NCI-H146 (cell line): ENCODE measurements at regions not wholly inside any gene's neighbourhood (a gene's known extent, or its start where the extent isn't known, plus 50 kb on each side); places are given as distances from the start of the nearest gene placed in this dataset.

ENCODE experiments used
- DNase-seq: peaks from one replicate; lab custom pipeline; 2025; lab: John Stamatoyannopoulos, UW

- no peak for DNase-seq
These were observed 154.7 kb upstream of the ARGLU1 start for GRCh38 chr13:106722620-106723019.

GRCh38 chr13:106721599-106721998, 153.7 kb upstream of the ARGLU1 start:
- DNase-seq, result no peak

DNA sequence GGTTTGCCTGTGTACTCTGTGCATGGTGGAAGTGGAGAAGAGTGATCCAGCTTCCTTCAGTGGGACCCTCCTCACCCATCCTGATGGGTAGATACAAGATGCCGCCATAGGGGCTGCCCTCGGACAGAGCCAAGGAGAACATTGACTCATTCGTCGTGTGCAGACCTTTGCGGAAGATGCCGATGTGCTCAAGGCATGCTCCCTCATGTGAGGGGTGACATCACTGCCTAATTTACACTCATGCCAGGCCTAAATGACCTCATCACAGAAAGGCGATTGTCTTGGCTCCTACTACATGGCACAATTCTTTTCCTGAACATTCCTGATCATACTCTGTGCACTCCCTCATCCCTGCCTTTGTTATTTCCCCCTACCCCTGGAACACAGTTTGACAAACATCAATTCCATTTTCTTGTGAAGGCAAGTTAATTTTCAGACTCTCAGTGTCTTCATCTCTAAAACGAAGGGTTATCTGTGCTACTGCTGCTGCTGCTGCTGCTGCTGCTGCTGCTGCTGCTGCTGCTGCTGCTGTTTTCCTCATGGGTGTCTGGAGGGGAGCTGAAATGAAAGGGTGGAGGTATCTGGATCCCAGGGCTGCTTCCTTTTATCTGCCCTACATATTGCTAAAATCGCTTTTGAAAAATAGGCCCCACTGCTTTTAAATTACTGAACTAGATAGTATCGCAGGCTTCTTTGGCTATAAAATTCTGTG, 146.5 kb upstream of the ARGLU1 start:
- no peak for DNase-seq

- no peak for DNase-seq
These were observed 144.4 kb upstream of the ARGLU1 start for GRCh38 chr13:106712381-106712780.

GRCh38 chr13:106710266-106710665, 142.3 kb upstream of the ARGLU1 start:
- DNase-seq, result no peak

DNA sequence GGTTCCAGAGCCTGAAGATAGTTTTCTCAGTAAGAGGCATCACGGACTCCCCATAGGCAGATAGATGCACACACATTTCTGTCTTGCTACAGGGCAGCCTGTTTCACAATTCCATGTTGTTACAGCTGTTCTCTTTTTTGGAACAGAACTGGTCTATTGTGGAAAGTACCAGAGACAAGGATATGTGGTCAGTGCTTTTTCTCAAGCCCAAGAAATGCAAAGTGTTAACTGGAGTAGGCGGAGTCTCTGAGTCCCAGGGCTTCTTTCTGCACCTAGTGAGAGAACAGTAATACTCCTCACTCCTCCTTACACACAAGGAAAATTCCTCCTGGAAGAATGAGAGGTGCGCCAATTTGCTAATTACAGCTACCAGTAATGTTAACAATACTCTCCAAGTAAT, 141.6 kb upstream of the ARGLU1 start:
- DNase-seq, result no peak

GRCh38 chr13:106702505-106702904, 134.6 kb upstream of the ARGLU1 start:
- DNase-seq, result no peak

GRCh38 chr13:106701771-106702341, 133.9 kb upstream of the ARGLU1 start:
- DNase-seq, result no peak

- DNase-seq, result no peak
These were observed 132.5 kb upstream of the ARGLU1 start for GRCh38 chr13:106700439-106700838.

DNA sequence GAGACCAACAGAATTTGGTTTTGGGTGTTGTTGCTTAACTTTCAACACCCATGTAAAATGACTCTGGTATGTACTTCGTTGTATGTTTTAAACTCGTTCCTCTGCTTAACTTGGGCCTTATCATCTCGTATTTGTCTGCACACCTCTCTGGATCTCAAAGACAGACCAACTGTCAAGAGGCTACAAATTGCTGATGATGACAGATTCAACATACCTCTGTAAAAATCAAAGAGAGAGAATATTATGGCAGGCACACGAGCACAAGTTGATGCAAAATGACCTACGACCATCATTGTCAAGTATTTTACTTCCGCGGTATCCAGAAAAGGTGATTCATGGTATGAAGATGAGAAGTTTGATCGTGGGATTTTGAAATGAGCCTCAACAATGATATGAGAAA, 132.1 kb upstream of the ARGLU1 start:
- DNase-seq, result no peak

DNA sequence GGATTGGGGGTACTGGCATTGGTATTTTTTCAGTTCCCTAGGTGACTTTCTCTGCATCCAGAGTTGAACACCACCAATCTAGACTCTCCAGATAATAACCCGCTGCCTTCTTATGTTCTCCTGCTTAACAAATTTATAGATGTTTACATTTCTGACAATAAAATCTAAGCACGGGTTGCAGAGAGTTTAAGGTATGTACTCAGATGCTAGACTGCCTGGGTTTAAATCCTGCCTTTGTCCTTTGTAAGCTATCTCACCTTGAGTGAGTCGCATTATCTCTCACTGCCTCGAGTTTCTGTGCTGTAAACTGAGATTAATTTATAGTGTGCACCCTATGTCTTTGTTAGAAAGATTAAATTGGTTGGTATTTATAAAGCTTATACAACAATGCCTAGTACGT, 131.4 kb upstream of the ARGLU1 start:
- DNase-seq, result no peak

- DNase-seq, result no peak
These were observed 128.8 kb upstream of the ARGLU1 start for GRCh38 chr13:106696719-106697118.

DNA sequence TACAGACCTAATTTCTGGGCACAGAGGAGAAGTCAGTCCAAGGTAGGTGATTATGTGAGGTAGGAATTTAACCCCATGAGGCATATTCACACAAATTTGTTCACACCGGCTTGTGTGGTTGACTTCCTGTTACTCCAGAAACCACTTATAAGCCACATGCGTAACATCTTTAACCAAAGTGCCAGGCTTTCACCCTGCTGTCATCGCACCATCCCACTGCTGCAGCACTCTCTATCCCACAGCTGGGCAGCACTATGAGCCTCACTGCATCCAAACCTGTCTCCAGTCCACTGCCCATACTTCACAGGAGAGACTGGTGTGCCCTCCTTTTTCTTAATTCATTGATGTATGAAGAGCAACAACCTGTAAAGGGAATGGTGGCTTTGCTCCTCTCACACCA, 128.2 kb upstream of the ARGLU1 start:
- no peak for DNase-seq

DNA sequence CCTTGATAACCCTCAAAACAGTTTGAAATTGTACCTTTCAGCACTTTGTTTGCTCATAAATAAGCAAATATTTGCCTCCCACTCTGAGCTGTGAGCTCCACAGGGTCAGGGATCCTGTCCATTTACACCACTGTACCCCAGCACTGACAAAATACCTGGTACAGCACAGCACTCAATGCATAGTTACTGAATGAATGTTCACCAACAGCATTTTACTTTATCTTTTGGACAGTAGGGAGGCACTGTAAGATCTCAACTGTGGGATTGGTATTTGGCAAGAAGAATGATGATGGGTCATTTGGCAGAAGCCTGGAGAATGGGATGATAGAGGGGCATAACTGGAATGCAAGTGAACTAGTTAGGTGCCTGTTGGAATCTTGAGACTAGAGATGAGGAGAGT, 127.2 kb upstream of the ARGLU1 start:
- no peak for DNase-seq

DNA sequence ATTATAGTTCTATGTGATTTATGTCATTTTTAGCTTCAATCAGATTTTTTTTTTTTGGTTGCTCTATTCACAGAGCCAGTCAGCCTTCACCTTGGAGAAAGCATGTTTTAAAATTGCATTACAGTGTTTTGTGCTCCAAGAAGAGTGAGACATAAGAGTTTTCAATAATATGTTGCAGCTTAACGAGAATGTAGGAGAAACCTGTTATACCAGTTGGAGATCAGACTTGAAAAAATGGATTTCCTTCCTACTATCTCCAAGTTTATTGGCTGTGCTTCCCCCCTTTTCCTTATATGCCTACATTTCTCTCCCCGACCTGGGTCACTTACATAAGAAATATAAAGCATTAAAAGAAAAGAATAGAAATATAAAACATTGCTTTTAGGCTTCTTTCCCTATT, 123.9 kb upstream of the ARGLU1 start:
- no peak for DNase-seq

DNA sequence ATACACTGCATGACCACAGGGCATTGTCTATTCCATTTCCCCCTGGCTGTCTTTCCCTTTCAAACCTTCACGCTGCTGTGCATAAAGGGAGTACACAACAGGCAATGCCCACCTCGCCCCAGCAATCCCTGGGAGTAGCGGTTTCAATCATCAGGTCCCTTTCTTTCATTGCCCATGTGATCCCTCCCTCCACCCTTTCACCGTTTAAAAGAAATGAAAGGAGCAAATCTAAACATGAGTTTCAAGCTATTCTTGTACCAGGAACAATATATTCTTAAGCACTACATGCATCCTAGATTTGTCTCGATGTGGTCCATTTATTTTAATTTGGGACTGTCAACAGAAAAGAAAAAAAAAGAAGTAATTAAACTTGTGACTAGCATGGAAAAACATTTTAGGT, 123.4 kb upstream of the ARGLU1 start:
- DNase-seq, result no peak

DNA sequence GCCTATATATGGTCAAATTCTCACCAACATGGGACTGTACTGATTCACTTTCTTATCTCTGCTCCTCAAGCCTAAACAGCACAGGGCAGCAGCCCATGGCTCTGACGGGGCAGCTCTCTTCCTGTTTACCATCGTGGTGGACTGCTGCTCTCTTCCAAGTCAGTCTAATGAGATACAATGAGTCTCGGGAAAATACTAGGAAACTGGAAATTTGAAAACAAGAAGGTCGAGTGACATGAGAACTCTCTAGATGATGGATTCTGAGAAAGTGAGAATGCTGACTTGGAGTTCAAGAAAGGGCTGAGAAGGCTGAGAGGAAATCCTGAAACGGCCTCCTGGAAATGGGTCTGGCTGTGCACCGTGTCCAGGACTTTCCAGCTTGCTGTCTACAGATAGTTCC, 122.8 kb upstream of the ARGLU1 start:
- DNase-seq, result no peak

GRCh38 chr13:106689906-106690305, 122.0 kb upstream of the ARGLU1 start:
- no peak for DNase-seq

GRCh38 chr13:106688940-106689339, 121.0 kb upstream of the ARGLU1 start:
- no peak for DNase-seq

DNA sequence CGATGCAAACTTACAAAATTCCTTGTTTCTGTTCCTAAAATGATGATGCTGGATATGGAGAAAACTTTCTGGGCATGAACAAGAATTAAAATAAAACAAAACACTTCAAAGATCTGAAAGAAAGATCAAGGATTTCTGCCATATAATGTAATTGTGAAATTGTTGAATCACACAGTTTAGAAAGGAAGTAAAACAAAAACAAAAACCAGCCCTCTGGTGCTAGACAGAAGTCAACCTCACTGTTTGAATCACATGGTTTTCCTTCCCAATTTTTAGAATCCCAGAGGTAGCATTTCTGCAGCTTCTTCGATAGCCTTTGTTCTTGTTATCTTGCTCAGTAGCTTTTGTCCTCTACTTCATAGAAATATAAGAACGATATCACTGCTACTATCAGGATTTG, 118.2 kb upstream of the ARGLU1 start:
- no peak for DNase-seq

DNA sequence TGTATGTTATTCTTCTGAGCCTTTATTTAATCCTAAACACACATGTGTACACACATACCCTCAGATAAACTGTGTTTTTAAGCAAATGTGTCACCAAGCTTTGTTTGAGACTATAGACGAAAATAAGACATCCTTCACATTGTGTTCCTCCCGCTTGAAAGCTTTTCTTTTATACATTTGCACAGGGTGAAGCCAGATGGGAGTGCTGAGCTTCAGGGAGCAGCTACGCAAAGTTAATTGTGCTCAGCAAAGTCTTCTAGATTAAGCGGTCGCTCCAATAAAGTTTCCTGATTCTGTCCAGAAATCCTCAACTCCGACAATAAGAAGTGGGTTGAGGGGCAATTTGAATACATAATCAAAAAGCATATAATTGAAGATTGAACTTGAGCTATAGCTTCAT, 117.2 kb upstream of the ARGLU1 start:
- no peak for DNase-seq

DNA sequence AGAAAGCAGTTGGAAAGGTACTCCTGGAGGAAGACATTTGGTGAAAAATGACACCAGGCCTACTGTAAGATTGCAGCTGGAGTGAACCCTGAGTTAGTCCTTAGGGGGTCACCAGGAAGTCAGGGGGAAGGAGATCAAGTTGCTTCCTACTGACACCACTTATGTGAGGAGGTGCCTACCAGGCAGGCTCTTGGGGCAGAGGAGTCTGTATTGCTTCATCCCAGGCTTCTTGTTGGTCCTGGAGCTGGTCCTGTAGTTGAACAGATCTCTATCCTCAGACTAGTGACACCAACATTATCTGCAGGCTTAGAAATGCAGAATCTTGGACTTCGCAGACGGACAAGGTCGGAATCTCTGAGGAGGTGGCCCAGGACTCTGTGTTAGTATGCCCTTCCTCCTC, 116.0 kb upstream of the ARGLU1 start:
- DNase-seq, result no peak

DNA sequence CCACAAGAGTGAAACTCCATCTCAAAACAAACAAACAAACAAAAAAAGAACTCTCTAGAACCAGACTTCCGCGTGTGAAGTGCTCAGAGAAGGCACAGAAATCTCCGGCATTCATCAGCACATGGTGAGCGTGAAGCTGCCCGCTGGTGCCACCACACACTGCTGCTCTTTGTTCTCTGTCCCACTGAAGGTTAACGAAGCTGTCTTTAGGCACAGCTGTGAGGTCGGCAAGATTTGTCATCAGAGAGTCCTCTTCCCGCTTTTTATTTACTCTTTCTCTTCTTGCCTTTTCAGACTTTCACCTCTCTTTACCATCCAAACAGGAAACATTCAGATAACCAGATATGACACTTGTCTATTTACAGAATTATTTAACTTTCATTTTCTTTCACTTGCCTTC, 115.2 kb upstream of the ARGLU1 start:
- DNase-seq, result no peak

GRCh38 chr13:106681997-106682396, 114.1 kb upstream of the ARGLU1 start:
- no peak for DNase-seq
